ENCODE measurements at regions not wholly inside any gene's neighbourhood (a gene's known extent, or its start where the extent isn't known, plus 50 kb on each side); places are given as distances from the start of the nearest gene placed in this dataset.

DNA sequence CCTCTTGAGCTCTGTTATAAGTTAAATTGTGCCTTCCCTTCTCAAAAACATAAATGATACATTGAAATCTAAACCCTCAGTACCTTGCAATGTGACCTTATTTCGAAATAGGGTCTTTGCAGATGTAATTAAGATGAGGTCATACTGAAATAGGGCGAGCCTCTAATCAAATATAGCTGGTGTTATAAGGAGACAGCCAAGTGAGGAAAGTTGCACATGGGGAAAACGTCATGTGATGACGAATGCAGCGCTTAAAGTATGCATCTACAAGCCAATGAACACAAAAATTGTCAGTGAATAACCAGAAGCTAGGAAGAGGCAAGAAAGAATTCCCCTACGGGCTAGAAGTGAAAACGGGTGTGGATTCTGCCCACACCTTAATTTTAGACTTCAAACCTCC lies 305.2 kb upstream of the FOXG1 start:
- no peaks in the 10 kb centered on the region for H3K4me1 Mint-ChIP-seq (ENCODE audit: low read depth)
- DNase-seq = no peak
- ChIA-PET POLR2A (no interaction called here), CTCF (no interaction called here)
- H3K36me3 Mint-ChIP-seq (ENCODE audit: low read depth) = no peaks in the 10 kb centered on the region
- no peak overlapping the region for H3K4me3 Mint-ChIP-seq
- H3K9me3 Mint-ChIP-seq = peaks cover 10% of the 10 kb centered on the region
- ATAC-seq = no peak
- no peak overlapping the region for H3K27ac Mint-ChIP-seq
- intact Hi-C loops (cut with micrococcal nuclease) = no loop called here
- H3K27me3 Mint-ChIP-seq = no peaks in the 10 kb centered on the region
- TF ChIP-seq, protein P1, sequence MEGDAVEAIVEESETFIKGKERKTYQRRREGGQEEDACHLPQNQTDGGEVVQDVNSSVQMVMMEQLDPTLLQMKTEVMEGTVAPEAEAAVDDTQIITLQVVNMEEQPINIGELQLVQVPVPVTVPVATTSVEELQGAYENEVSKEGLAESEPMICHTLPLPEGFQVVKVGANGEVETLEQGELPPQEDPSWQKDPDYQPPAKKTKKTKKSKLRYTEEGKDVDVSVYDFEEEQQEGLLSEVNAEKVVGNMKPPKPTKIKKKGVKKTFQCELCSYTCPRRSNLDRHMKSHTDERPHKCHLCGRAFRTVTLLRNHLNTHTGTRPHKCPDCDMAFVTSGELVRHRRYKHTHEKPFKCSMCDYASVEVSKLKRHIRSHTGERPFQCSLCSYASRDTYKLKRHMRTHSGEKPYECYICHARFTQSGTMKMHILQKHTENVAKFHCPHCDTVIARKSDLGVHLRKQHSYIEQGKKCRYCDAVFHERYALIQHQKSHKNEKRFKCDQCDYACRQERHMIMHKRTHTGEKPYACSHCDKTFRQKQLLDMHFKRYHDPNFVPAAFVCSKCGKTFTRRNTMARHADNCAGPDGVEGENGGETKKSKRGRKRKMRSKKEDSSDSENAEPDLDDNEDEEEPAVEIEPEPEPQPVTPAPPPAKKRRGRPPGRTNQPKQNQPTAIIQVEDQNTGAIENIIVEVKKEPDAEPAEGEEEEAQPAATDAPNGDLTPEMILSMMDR (IDR thresholded peaks at IDR 0.05) = no peak

- no peak for ATAC-seq
- TF ChIP-seq, protein P1 (IDR thresholded peaks at IDR 0.05) = no peak
- CTCF ChIA-PET = no interaction called here
- POLR2A ChIA-PET = no interaction called here
- H3K27ac Mint-ChIP-seq = no peak overlapping the region
- intact Hi-C loops (cut with micrococcal nuclease) = no loop called here
- no peak for DNase-seq
- H3K36me3 Mint-ChIP-seq (ENCODE audit: low read depth) = no peaks in the 10 kb centered on the region
- H3K9me3 Mint-ChIP-seq = peaks cover 18% of the 10 kb centered on the region
- H3K4me3 Mint-ChIP-seq = no peak overlapping the region
- H3K4me1 Mint-ChIP-seq (ENCODE audit: low read depth) = no peaks in the 10 kb centered on the region
- H3K27me3 Mint-ChIP-seq = no peaks in the 10 kb centered on the region
Observed at GRCh38 chr14:28467611-28468010, 299.0 kb upstream of the FOXG1 start.

GRCh38 chr14:28468191-28469151 lies 298.1 kb upstream of the FOXG1 start:
- Mint-ChIP-seq H3K27ac (no peak overlapping the region), H3K36me3 (ENCODE audit: low read depth) (no peaks in the 10 kb centered on the region), H3K4me1 (ENCODE audit: low read depth) (no peaks in the 10 kb centered on the region), H3K4me3 (no peak overlapping the region), H3K27me3 (no peaks in the 10 kb centered on the region), H3K9me3 (peaks cover 18% of the 10 kb centered on the region)
- TF ChIP-seq, protein P1 (IDR thresholded peaks at IDR 0.05) = no peak
- DNase-seq = no peak
- ATAC-seq = no peak
- intact Hi-C loops (cut with micrococcal nuclease) = no loop called here
- POLR2A ChIA-PET = no interaction called here
- CTCF ChIA-PET = no interaction called here

DNA sequence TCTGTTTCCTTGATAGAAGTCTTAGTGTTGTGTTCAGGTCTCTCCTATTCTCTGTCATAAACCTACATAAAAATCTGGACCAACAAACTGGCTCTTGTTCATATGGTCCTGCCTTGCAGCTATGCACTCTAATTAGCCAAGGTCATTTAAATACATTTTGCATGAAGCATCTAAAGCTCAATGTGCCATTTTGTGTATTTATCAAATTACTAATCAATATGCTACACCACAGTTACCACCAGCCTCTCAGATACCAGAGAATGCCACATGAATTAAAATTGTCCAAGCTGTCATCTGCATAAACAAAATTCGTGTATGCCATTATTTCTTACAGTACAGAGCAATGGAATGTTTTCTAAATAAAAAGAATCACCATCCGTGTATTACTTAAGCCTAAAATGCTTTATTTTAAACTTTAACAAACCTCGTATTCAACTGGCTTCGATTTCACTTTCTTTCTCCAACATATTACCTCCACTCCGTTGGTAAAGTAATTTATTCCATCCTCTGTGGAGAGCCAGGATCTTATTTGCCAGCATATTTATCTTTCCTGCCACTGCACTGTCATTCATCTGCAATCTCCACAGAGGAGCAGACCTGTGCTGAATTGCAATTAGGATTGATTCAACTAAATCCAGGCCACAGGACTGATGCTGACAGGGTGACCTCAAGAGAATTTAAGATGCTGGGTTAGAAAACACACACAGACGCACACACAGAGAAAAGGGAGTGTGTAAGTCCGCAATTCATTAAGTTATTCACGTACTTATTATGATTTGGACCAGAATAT lies 284.1 kb upstream of the FOXG1 start:
- ATAC-seq (no peak), DNase-seq (no peak)
- H3K4me3 Mint-ChIP-seq = no peak overlapping the region
- no peaks in the 10 kb centered on the region for H3K27me3 Mint-ChIP-seq
- H3K36me3 Mint-ChIP-seq (ENCODE audit: low read depth) = no peaks in the 10 kb centered on the region
- ChIA-PET CTCF (no interaction called here), POLR2A (no interaction called here)
- H3K27ac Mint-ChIP-seq = no peak overlapping the region
- H3K9me3 Mint-ChIP-seq = peaks cover 3% of the 10 kb centered on the region
- TF ChIP-seq, protein P1 (IDR thresholded peaks at IDR 0.05) = no peak
- no peaks in the 10 kb centered on the region for H3K4me1 Mint-ChIP-seq (ENCODE audit: low read depth)
- intact Hi-C loops (cut with micrococcal nuclease) = no loop called here

- TF ChIP-seq, protein P1 (IDR thresholded peaks at IDR 0.05) = no peak
- ChIA-PET POLR2A (no interaction called here), CTCF (no interaction called here)
- H3K4me1 Mint-ChIP-seq (ENCODE audit: low read depth) = no peaks in the 10 kb centered on the region
- H3K36me3 Mint-ChIP-seq (ENCODE audit: low read depth) = no peaks in the 10 kb centered on the region
- DNase-seq (no peak), ATAC-seq (no peak)
- intact Hi-C loops (cut with micrococcal nuclease) = no loop called here
- H3K4me3 Mint-ChIP-seq = no peak overlapping the region
- no peaks in the 10 kb centered on the region for H3K27me3 Mint-ChIP-seq
- H3K9me3 Mint-ChIP-seq = peaks cover 7% of the 10 kb centered on the region
- no peak overlapping the region for H3K27ac Mint-ChIP-seq
Observed at GRCh38 chr14:28483506-28483905, 283.1 kb upstream of the FOXG1 start.

Data from activated CD8-positive, alpha-beta T cell treated with anti-CD3 and anti-CD28 coated beads for 36 hours (primary cell).